Neural progenitor cell (in vitro differentiated cells): ENCODE measurements at regions not wholly inside any gene's neighbourhood (a gene's known extent, or its start where the extent isn't known, plus 50 kb on each side); places are given as distances from the start of the nearest gene placed in this dataset.
"Not testable (repeated sequence)": the region's sequence is repeated elsewhere in the genome, so short reads cannot be mapped to it uniquely, and the experiment has no call there.

ENCODE experiments used
- DNase-seq: peaks from one replicate; pipeline ENCODE4 v3.0.0-alpha.2; 2016; ENCODE audit warnings: low spot score
- H2AFZ ChIP-seq: fragments of 200-600 bp; sonication (generic); replicated peaks from 2 replicates; pipeline ENCODE4 v1.6.1; 2016; ENCODE audit warnings: antibody characterized with exemption
- H3F3A ChIP-seq: fragments of 200-600 bp; sonication (generic); 2 replicates; pipeline ENCODE4 v1.6.1; 2016; ENCODE audit warnings: antibody characterized with exemption, low read depth
- H3K27ac ChIP-seq: fragments of 200-600 bp; sonication (generic); 2 replicates; pipeline ENCODE4 v1.5.1; 2016; ENCODE audit warnings: mild to moderate bottlenecking
- H3K27me3 ChIP-seq: fragments of 200-600 bp; sonication (generic); 2 replicates; pipeline ENCODE4 v1.6.1; 2016; ENCODE audit warnings: mild to moderate bottlenecking, moderate library complexity
- H3K36me3 ChIP-seq: fragments of 200-600 bp; sonication (generic); 2 replicates; pipeline ENCODE4 v1.5.1; 2016
- H3K4me1 ChIP-seq: fragments of 200-600 bp; sonication (generic); 2 replicates; pipeline ENCODE4 v1.6.1; 2016; ENCODE audit warnings: mixed run types
- H3K4me2 ChIP-seq: fragments of 200-600 bp; sonication (generic); 2 replicates; pipeline ENCODE4 v1.6.1; 2016
- H3K4me3 ChIP-seq: fragments of 200-600 bp; sonication (generic); 2 replicates; pipeline ENCODE4 v1.5.1; 2016
- H3K79me2 ChIP-seq: fragments of 200-600 bp; sonication (generic); 2 replicates; pipeline ENCODE4 v1.6.1; 2016; ENCODE audit warnings: low read depth
- H3K9ac ChIP-seq: fragments of 200-600 bp; sonication (generic); 2 replicates; pipeline ENCODE4 v1.6.1; 2016
- H3K9me3 ChIP-seq: fragments of 200-600 bp; sonication (generic); 2 replicates; pipeline ENCODE4 v1.5.1; 2016; ENCODE audit warnings: low read depth
- H4K20me1 ChIP-seq: fragments of 200-600 bp; sonication (generic); 2 replicates; pipeline ENCODE4 v1.6.1; 2016; ENCODE audit warnings: low read depth
- H3K27ac Mint-ChIP-seq: 3 replicates; pipeline ENCODE4 v1.8.0; 2021; ENCODE audit warnings: mixed read lengths
- H3K27me3 Mint-ChIP-seq: 2 replicates; pipeline ENCODE4 v1.8.0; 2022; ENCODE audit warnings: low read depth, mild to moderate bottlenecking, inconsistent platforms, moderate library complexity, mixed read lengths; ENCODE audit not compliant: insufficient read depth
- H3K36me3 Mint-ChIP-seq: 3 replicates; pipeline ENCODE4 v1.8.0; 2021; ENCODE audit warnings: mixed read lengths
- H3K4me1 Mint-ChIP-seq: 3 replicates; pipeline ENCODE4 v1.8.0; 2021; ENCODE audit warnings: mixed read lengths
- H3K4me3 Mint-ChIP-seq: 3 replicates; pipeline ENCODE4 v1.8.0; 2021; ENCODE audit warnings: mild to moderate bottlenecking, moderate library complexity, mixed read lengths
- H3K9me3 Mint-ChIP-seq: 3 replicates; pipeline ENCODE4 v1.8.0; 2020; ENCODE audit warnings: mixed read lengths
- EZH2 ChIP-seq: fragments of 200-600 bp; sonication (generic); IDR thresholded peaks from 2 replicates; pipeline ENCODE4 v1.6.1; 2017; ENCODE audit warnings: antibody characterized with exemption, mild to moderate bottlenecking, moderate library complexity
- EZH2phosphoT487 ChIP-seq: fragments of 200-600 bp; sonication (generic); IDR thresholded peaks from 2 replicates; pipeline ENCODE4 v1.6.1; 2017; ENCODE audit warnings: antibody characterized with exemption
- TF ChIP-seq, protein P1 (sequence below): fragments of 200-600 bp; sonication (generic); IDR thresholded peaks from 2 replicates; pipeline ENCODE4 v1.5.1; 2017; ENCODE audit warnings: antibody characterized with exemption, mild to moderate bottlenecking

DNA sequence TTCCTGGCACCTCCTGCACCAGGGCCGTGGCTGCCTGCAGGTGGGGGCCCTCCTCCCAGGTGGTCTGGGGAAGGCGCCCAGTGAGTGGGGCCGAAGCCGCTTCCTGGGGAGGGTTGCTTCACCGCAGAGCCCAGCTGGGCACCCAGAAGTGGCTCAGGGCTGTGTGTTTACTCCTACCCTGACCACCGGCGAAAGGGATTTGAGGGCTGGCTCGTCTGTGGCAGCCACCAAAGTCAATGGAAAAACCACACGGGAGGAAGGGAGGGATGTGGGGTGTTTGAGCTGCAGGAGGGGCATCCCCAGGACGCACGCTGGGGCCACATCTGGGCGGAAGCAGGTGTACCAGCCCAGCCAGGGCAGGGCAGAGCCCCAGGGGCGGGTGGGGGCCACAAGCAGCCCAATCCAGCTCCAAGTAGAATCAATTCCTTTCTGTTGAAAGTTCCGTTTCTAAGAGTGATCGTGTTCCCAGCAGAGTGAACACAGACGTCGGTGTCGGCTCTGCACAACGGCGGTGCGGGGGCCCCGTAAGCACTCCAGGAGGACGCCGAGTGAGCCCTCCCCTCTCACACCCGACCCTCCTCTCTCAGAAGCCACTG, 69.9 kb downstream of the FOXL3 start:
- no peaks in the 10 kb centered on the region for H4K20me1 ChIP-seq
- Mint-ChIP-seq H3K9me3 (peaks cover 2% of the 10 kb centered on the region), H3K27ac (peak overlapping the region; percentile 50), H3K36me3 (no peaks in the 10 kb centered on the region), H3K4me3 (no peak overlapping the region), H3K27me3 (peaks cover 22% of the 10 kb centered on the region), H3K4me1 (peaks cover 20% of the 10 kb centered on the region)
- no peaks in the 10 kb centered on the region for H3K36me3 ChIP-seq
- no peak overlapping the region for H3K27ac ChIP-seq
- H2AFZ ChIP-seq = peak overlapping the region; percentile 31
- peak overlapping the region; percentile 47 for H3K4me2 ChIP-seq
- H3K4me1 ChIP-seq = peaks cover 3% of the 10 kb centered on the region
- H3K4me3 ChIP-seq = peak overlapping the region; percentile 24
- H3K79me2 ChIP-seq = no peaks in the 10 kb centered on the region
- H3K27me3 ChIP-seq = peaks cover 58% of the 10 kb centered on the region
- DNase-seq = no peak
- no peaks in the 10 kb centered on the region for H3K9me3 ChIP-seq
- H3F3A ChIP-seq = no peaks in the 10 kb centered on the region
- TF ChIP-seq, protein P1, sequence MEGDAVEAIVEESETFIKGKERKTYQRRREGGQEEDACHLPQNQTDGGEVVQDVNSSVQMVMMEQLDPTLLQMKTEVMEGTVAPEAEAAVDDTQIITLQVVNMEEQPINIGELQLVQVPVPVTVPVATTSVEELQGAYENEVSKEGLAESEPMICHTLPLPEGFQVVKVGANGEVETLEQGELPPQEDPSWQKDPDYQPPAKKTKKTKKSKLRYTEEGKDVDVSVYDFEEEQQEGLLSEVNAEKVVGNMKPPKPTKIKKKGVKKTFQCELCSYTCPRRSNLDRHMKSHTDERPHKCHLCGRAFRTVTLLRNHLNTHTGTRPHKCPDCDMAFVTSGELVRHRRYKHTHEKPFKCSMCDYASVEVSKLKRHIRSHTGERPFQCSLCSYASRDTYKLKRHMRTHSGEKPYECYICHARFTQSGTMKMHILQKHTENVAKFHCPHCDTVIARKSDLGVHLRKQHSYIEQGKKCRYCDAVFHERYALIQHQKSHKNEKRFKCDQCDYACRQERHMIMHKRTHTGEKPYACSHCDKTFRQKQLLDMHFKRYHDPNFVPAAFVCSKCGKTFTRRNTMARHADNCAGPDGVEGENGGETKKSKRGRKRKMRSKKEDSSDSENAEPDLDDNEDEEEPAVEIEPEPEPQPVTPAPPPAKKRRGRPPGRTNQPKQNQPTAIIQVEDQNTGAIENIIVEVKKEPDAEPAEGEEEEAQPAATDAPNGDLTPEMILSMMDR = no peak
- no peak overlapping the region for H3K9ac ChIP-seq

DNA sequence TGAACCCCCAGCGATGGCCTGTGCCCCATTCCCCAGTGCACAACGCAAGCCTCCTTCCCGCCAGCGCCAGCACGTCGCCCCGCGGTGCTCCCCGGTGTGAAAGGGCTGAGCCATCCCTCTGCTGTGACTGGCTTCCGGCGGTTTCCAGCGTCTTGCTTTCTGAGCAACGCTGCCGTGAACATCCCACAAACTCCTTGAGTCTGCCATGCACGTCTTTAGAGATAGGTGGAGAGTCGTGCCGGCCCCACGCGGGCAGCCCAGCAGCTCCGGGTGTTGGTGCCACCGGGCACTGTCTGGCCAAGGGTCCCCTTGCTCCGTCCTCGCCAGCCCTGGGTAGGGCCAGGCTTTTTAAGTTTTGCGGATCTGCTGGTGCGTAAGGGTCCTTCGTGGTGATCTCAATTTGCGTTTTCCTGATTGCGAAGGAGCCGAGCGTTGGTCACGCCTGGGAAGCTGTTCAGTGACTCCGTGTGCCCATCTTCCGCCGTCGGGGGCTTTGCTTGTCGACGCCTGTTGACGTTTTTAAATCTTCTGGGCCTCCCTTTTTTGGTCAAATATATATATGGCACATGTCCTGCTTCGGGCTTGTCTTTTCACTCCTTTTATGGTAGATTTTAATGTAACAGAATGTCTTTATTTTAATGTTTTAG, 70.6 kb downstream of the FOXL3 start:
- H3K4me3 ChIP-seq = peak overlapping the region; percentile 24
- H3K4me1 ChIP-seq = peaks cover 3% of the 10 kb centered on the region
- peaks cover 22% of the 10 kb centered on the region for H3K27me3 Mint-ChIP-seq
- no peaks in the 10 kb centered on the region for H4K20me1 ChIP-seq
- H3K36me3 Mint-ChIP-seq = no peaks in the 10 kb centered on the region
- TF ChIP-seq, protein P1 = no peak
- peak; percentile 81 for TF ChIP-seq EZH2
- no peaks in the 10 kb centered on the region for H3K36me3 ChIP-seq
- H3K4me3 Mint-ChIP-seq = no peak overlapping the region
- DNase-seq = peak; percentile 42
- H2AFZ ChIP-seq = peak overlapping the region; percentile 31
- H3K27me3 ChIP-seq = peaks cover 58% of the 10 kb centered on the region
- H3K27ac Mint-ChIP-seq = peak overlapping the region; percentile 50
- peaks cover 20% of the 10 kb centered on the region for H3K4me1 Mint-ChIP-seq
- no peaks in the 10 kb centered on the region for H3F3A ChIP-seq
- H3K4me2 ChIP-seq = peak overlapping the region; percentile 47
- H3K9me3 Mint-ChIP-seq = peaks cover 2% of the 10 kb centered on the region
- H3K9ac ChIP-seq = no peak overlapping the region
- no peaks in the 10 kb centered on the region for H3K9me3 ChIP-seq
- no peaks in the 10 kb centered on the region for H3K79me2 ChIP-seq
- H3K27ac ChIP-seq = no peak overlapping the region

DNA sequence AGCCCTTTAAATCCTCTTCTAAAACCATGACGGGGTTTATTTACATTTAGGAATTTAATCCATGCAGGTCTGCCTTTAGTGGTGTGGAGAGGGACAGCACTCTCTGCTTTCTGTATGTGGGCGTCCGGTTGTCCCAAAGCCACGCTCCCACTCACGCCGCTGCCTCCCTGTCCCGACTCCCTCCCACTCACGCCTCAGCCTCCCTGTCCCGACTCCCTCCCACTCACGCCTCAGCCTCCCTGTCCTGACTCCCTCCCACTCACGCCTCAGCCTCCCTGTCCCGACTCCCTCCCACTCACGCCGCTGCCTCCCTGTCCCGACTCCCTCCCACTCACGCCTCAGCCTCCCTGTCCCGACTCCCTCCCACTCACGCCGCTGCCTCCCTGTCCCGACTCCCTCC, 71.2 kb downstream of the FOXL3 start:
- not testable (repeated sequence) for H3F3A ChIP-seq, H3K9me3 Mint-ChIP-seq, H3K9ac ChIP-seq, H3K27ac ChIP-seq, H3K4me3 Mint-ChIP-seq, H3K4me1 ChIP-seq, H3K36me3 ChIP-seq, H4K20me1 ChIP-seq, H3K79me2 ChIP-seq, H3K4me3 ChIP-seq, H3K9me3 ChIP-seq, H3K36me3 Mint-ChIP-seq, DNase-seq, H2AFZ ChIP-seq, H3K27ac Mint-ChIP-seq, H3K4me2 ChIP-seq
- Mint-ChIP-seq H3K27me3 (peaks cover 22% of the 10 kb centered on the region), H3K4me1 (peaks cover 24% of the 10 kb centered on the region)
- H3K27me3 ChIP-seq = peaks cover 58% of the 10 kb centered on the region

DNA sequence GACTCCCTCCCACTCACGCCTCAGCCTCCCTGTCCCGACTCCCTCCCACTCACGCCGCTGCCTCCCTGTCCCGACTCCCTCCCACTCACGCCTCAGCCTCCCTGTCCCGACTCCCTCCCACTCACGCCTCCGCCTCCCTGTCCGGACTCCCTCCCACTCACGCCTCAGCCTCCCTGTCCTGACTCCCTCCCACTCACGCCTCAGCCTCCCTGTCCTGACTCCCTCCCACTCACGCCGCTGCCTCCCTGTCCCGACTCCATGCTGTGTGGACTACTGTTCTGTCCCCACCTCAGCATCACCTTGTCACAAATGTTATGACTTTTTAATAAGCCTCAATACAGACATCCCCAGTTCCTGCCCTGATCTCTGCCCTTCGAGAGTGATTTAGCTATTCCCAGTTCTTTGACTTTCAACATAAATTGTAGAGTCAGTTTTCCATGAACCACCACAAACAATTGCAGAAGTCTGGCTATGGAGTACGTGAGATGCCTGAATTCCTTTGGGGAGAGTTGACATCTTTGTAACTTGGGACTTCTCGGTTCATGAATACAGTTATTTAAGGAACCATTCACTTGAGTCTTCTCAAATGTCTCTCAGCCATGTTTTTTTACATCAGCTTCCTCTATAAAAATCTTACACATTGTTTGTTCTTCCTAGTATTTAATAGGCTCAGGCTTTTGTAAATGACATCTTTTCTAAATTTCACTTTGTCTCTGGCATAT, 71.9 kb downstream of the FOXL3 start:
- DNase-seq = no peak
- Mint-ChIP-seq H3K36me3 (no peaks in the 10 kb centered on the region), H3K27me3 (peaks cover 22% of the 10 kb centered on the region), H3K4me1 (peaks cover 31% of the 10 kb centered on the region), H3K4me3 (no peak overlapping the region), H3K27ac (no peak overlapping the region), H3K9me3 (peaks cover 2% of the 10 kb centered on the region)
- H3K4me1 ChIP-seq = peaks cover 3% of the 10 kb centered on the region
- no peak overlapping the region for H3K4me3 ChIP-seq
- no peak overlapping the region for H2AFZ ChIP-seq
- H3K27me3 ChIP-seq = peaks cover 58% of the 10 kb centered on the region
- H3K79me2 ChIP-seq = no peaks in the 10 kb centered on the region
- TF ChIP-seq EZH2phosphoT487 (peak; percentile 37), EZH2 (no peak)
- no peak overlapping the region for H3K4me2 ChIP-seq
- H3K27ac ChIP-seq = no peak overlapping the region
- H3K9me3 ChIP-seq = no peaks in the 10 kb centered on the region
- H3F3A ChIP-seq = no peaks in the 10 kb centered on the region
- no peak overlapping the region for H3K9ac ChIP-seq
- no peaks in the 10 kb centered on the region for H4K20me1 ChIP-seq
- H3K36me3 ChIP-seq = no peaks in the 10 kb centered on the region
